H54 (cell line): ENCODE measurements at regions not wholly inside any gene's neighbourhood (a gene's known extent, or its start where the extent isn't known, plus 50 kb on each side); places are given as distances from the start of the nearest gene placed in this dataset.
"Not testable (repeated sequence)": the region's sequence is repeated elsewhere in the genome, so short reads cannot be mapped to it uniquely, and the experiment has no call there.

ENCODE experiments used
- DNase-seq: peaks from one replicate; pipeline ENCODE4 v3.0.0; 2011; ENCODE audit warnings: low spot score, mixed read lengths; ENCODE audit not compliant: insufficient read length
- FAIRE-seq: peaks from 3 replicates; lab custom pipeline; 2011; peaks lifted over from hg19 to GRCh38; lab: Jason Lieb, UNC
- POLR2A ChIP-seq: IDR thresholded peaks from 2 replicates; pipeline ENCODE4 v1.6.1; 2011; ENCODE audit warnings: low read depth, mild to moderate bottlenecking, low read length

GRCh38 chr4:11691236-11691635 lies 262.5 kb upstream of the HS3ST1 start:
- FAIRE-seq (no peak), DNase-seq (no peak)
- TF ChIP-seq POLR2A, result no peak

- FAIRE-seq (no peak), DNase-seq (no peak)
- TF ChIP-seq POLR2A, result no peak
Observed at GRCh38 chr4:11687727-11688126, 259.0 kb upstream of the HS3ST1 start.

- FAIRE-seq (no peak), DNase-seq (no peak)
- no peak for TF ChIP-seq POLR2A
Observed at GRCh38 chr4:11685481-11685880, 256.8 kb upstream of the HS3ST1 start.

- no peak for DNase-seq
Observed at GRCh38 chr4:11675051-11675800, 246.5 kb upstream of the HS3ST1 start.

GRCh38 chr4:11670304-11670703 lies 241.6 kb upstream of the HS3ST1 start:
- DNase-seq (no peak), FAIRE-seq (no peak)
- TF ChIP-seq POLR2A, result no peak

More at GRCh38 chr4:11675051-11675800, 246.5 kb upstream of the HS3ST1 start:
- TF ChIP-seq POLR2A, result no peak
- no peak for FAIRE-seq

- no peak for FAIRE-seq
- TF ChIP-seq POLR2A, result no peak
- DNase-seq, result no peak
Observed at GRCh38 chr4:11669156-11669555, 240.5 kb upstream of the HS3ST1 start.

- FAIRE-seq (no peak), DNase-seq (no peak)
- TF ChIP-seq POLR2A, result no peak
Observed at GRCh38 chr4:11663114-11663513, 234.4 kb upstream of the HS3ST1 start.

- no peak for DNase-seq
- FAIRE-seq, result no peak
- no peak for TF ChIP-seq POLR2A
Observed at GRCh38 chr4:11650801-11651596, 222.3 kb upstream of the HS3ST1 start.

GRCh38 chr4:11647433-11647832 lies 218.7 kb upstream of the HS3ST1 start:
- DNase-seq (no peak), FAIRE-seq (no peak)
- no peak for TF ChIP-seq POLR2A

- not testable (repeated sequence) for FAIRE-seq, DNase-seq
Observed at GRCh38 chr4:11643081-11643480, 214.4 kb upstream of the HS3ST1 start.

GRCh38 chr4:11640584-11640983 lies 211.9 kb upstream of the HS3ST1 start:
- TF ChIP-seq POLR2A, result no peak
- DNase-seq (no peak), FAIRE-seq (no peak)

- no peak for TF ChIP-seq POLR2A
- FAIRE-seq (no peak), DNase-seq (no peak)
Observed at GRCh38 chr4:11636551-11636950, 207.9 kb upstream of the HS3ST1 start.

GRCh38 chr4:11636031-11636430 lies 207.3 kb upstream of the HS3ST1 start:
- no peak for TF ChIP-seq POLR2A
- FAIRE-seq (no peak), DNase-seq (no peak)

- no peak for TF ChIP-seq POLR2A
- FAIRE-seq, result peak; percentile 74
Observed at GRCh38 chr4:11635342-11635741, 206.6 kb upstream of the HS3ST1 start.

GRCh38 chr4:11634283-11634682 lies 205.6 kb upstream of the HS3ST1 start:
- no peak for TF ChIP-seq POLR2A
- FAIRE-seq (no peak), DNase-seq (no peak)

More at GRCh38 chr4:11635342-11635741, 206.6 kb upstream of the HS3ST1 start:
- peak; percentile 5 for DNase-seq
